ENCODE measurements at regions not wholly inside any gene's neighbourhood (a gene's known extent, or its start where the extent isn't known, plus 50 kb on each side); places are given as distances from the start of the nearest gene placed in this dataset.

DNA sequence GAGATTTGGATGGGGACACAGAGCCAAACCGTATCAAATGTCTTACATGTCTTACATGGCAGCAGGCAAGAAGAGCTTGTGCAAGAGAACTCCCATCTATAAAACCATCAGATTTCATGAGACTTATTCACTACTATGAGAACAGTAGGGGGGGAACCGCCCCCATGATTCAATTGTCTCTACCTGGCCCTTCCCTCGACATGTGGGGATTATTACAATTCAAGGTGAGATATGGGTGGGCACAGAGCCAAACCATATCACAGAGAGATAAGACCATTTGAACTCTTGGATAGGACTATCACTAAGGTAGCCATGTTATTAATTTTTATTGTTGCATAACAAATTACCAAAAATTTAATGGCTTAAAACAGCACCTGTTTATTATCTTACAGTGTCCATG, 611.7 kb downstream of the SOX6 start:
- TF ChIP-seq, protein P1, sequence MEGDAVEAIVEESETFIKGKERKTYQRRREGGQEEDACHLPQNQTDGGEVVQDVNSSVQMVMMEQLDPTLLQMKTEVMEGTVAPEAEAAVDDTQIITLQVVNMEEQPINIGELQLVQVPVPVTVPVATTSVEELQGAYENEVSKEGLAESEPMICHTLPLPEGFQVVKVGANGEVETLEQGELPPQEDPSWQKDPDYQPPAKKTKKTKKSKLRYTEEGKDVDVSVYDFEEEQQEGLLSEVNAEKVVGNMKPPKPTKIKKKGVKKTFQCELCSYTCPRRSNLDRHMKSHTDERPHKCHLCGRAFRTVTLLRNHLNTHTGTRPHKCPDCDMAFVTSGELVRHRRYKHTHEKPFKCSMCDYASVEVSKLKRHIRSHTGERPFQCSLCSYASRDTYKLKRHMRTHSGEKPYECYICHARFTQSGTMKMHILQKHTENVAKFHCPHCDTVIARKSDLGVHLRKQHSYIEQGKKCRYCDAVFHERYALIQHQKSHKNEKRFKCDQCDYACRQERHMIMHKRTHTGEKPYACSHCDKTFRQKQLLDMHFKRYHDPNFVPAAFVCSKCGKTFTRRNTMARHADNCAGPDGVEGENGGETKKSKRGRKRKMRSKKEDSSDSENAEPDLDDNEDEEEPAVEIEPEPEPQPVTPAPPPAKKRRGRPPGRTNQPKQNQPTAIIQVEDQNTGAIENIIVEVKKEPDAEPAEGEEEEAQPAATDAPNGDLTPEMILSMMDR (IDR thresholded peaks at IDR 0.05; ENCODE audit: insufficient read depth, low read length, missing control alignments): no peak

DNA sequence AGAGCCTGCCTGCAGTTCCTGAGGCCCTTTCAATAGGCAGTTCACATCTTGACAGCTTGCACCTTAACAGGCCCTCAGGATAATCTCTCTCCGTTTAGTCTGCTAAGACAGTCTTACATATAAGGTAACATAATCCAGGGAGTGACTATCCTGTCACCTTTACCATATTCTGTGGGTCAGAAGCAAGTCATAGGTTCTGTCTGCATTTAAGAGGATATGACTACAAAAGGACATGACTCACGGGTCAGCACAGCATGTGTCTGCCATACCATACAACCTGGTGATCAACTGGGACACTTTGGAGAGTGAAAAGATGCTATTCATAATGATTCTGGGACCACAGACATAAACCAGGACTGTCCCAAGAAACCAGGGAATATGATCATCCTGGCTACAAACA, 611.1 kb downstream of the SOX6 start:
- DNase-seq (ENCODE audit: low read depth, low spot score): no peak
- no peak overlapping the region for H3K4me3 ChIP-seq (ENCODE audit: low read depth, low read length)
- ChIA-PET POLR2A (no interaction called here), CTCF (no interaction called here)
- TF ChIP-seq, protein P1 (IDR thresholded peaks at IDR 0.05; ENCODE audit: insufficient read depth, low read length, missing control alignments): no peak

More for the DNA sequence above, 611.7 kb downstream of the SOX6 start:
- CTCF ChIA-PET: no interaction called here
- H3K4me3 ChIP-seq (ENCODE audit: low read depth, low read length): no peak overlapping the region
- no peak for DNase-seq (ENCODE audit: low read depth, low spot score)
- POLR2A ChIA-PET: no interaction called here

DNA sequence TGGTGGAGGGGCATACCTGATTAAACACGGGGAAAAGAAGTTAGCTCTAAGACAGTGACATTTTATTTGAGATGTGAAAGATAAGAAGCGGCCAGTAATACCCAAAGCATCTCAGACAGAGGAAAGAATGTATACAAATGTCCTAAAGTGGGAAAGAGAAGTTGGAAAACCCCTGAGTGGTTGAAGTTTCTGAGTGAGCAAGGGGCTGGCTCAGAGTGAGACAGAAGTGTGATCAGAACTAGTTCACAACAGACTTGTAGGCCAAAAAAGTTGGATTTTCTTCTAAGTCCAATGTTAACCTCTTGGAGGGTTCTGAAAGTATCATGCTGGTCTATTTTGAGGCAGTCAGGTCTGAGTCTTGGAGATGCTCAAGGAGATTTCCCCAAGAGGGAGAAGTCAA, 608.7 kb downstream of the SOX6 start:
- POLR2A ChIA-PET: no interaction called here
- TF ChIP-seq, protein P1 (IDR thresholded peaks at IDR 0.05; ENCODE audit: insufficient read depth, low read length, missing control alignments): no peak
- no peak for DNase-seq (ENCODE audit: low read depth, low spot score)
- CTCF ChIA-PET: interaction anchor here (0.9 to 1.5 kb wide), 3 partner anchors 9 to 98 kb away, joined by 3 read pairs; no protein-coding TSS in a partner anchor
- H3K4me3 ChIP-seq (ENCODE audit: low read depth, low read length): no peak overlapping the region

DNA sequence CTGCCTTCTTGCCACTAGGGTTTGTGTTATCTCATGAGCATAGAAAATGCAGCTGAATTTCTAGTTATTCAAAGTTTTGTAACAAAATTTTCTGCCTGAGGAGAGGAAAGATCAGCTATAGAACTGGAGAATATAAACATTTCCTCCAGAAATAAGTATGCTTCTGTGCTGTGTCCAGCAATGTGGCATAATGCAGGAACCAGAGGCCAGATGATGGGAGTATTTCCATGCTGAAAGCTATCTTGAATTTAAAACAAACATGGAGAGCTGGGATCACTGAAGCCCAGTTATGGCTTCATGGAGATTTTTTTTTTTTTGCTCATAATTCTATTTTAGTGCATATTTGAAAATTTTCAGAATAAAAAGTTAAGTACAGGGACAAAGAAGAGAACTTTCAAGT, 608.2 kb downstream of the SOX6 start:
- DNase-seq (ENCODE audit: low read depth, low spot score): no peak
- H3K4me3 ChIP-seq (ENCODE audit: low read depth, low read length): no peak overlapping the region
- CTCF ChIA-PET: interaction anchor here (1.5 kb wide), 2 partner anchors 22 to 98 kb away, joined by 3 read pairs; no protein-coding TSS in a partner anchor
- TF ChIP-seq, protein P1 (IDR thresholded peaks at IDR 0.05; ENCODE audit: insufficient read depth, low read length, missing control alignments): no peak
- POLR2A ChIA-PET: no interaction called here

DNA sequence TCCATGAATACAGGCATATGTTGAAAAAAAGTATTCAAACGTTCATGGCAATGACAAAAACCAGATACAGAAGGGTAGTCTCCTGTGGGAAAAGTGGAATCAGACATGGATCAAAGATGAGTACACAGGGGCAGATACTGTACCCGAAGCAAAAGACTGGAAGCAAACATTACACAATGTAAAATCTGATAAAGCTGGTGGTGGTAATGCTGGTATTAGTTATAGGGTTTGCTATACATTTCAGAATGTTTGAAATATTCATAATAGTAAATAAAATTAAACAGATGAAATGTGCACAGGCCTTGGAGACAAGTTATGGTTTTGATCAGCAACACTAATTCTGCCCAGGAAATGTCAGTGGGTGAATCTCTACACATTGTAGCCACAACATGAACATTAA, 607.6 kb downstream of the SOX6 start:
- ChIA-PET CTCF (interaction anchor here (1.1 kb wide), 1 partner anchor 12 kb away, joined by 3 read pairs; no protein-coding TSS in a partner anchor), POLR2A (no interaction called here)
- no peak for DNase-seq (ENCODE audit: low read depth, low spot score)
- TF ChIP-seq, protein P1 (IDR thresholded peaks at IDR 0.05; ENCODE audit: insufficient read depth, low read length, missing control alignments): no peak
- no peak overlapping the region for H3K4me3 ChIP-seq (ENCODE audit: low read depth, low read length)

DNA sequence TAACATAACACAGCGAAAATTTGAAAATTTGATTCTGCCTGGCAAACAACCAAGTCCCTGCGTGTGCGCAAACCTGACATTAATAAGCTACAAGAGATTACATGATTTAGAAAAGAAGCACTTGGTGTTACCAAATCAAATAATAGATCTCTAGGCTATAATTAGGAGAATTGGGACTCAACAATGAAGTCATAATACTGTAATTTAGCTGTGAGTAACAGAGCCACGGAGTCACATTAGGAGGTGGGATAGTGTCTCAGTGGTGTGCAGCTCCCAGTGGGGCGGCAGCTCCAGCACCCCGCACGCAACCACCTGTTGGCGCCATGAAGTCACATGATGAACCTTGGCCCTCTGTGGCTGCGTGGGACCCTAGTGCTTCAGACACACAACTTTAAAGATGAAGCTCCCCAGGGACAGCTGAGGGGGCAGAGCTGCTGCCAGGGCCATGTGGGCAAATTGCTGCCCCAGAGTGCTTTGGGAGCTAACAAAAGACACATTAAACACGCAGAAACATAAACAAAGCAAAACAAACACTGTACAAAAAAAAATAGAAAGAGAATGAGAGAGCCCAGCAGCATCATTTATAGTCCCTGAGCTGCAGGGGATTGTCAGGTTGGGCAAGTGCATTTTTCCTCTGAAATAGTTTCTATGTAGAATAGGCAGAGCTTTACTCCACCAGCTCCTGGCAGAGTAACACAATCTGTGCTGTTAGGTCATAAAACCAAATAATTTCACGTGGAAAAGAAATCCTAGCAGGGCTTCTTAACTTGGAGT, 605.6 kb downstream of the SOX6 start:
- TF ChIP-seq, protein P1 (IDR thresholded peaks at IDR 0.05; ENCODE audit: insufficient read depth, low read length, missing control alignments): no peak
- POLR2A ChIA-PET: no interaction called here

More for the DNA sequence above, 605.6 kb downstream of the SOX6 start:
- CTCF ChIA-PET: interaction anchor here (1.4 kb wide), 1 partner anchor 863 kb away, joined by 5 read pairs; no protein-coding TSS in a partner anchor
- no peak for DNase-seq (ENCODE audit: low read depth, low spot score)
- no peak overlapping the region for H3K4me3 ChIP-seq (ENCODE audit: low read depth, low read length)
